ENCODE measurements at regions not wholly inside any gene's neighbourhood (a gene's known extent, or its start where the extent isn't known, plus 50 kb on each side); places are given as distances from the start of the nearest gene placed in this dataset.

- TF ChIP-seq REST (IDR thresholded peaks at IDR 0.05; ENCODE audit: insufficient replicate concordance, low read depth), result no peak
- TF ChIP-seq CTCF (IDR thresholded peaks at IDR 0.05; ENCODE audit: insufficient read depth, low read length), result no peak
- TF ChIP-seq POLR2AphosphoS5 (IDR thresholded peaks at IDR 0.05; ENCODE audit: low read depth), result no peak
- TF ChIP-seq SPI1 (IDR thresholded peaks at IDR 0.05; ENCODE audit: borderline replicate concordance, low read depth), result no peak
- no peak for TF ChIP-seq GABPA (IDR thresholded peaks at IDR 0.05; ENCODE audit: low read depth)
- DNase-seq (ENCODE audit: low read depth in 1 of 2, low spot score in 1 of 2), result no peak
- H3K4me3 ChIP-seq (replicated peaks; ENCODE audit: insufficient read depth, low read length), result no peak overlapping the region
- H3K27me3 ChIP-seq (ENCODE audit: insufficient read depth, poor library complexity, severe bottlenecking), result no peaks in the 10 kb centered on the region
- H3K27ac ChIP-seq (replicated peaks), result no peak overlapping the region
Observed at GRCh38 chr16:66240631-66241395, 125.7 kb upstream of the CDH5 start.

- Histone ChIP-seq H3K27me3 (ENCODE audit: insufficient read depth, poor library complexity, severe bottlenecking) (no peaks in the 10 kb centered on the region), H3K4me3 (replicated peaks; ENCODE audit: insufficient read depth, low read length) (no peak overlapping the region), H3K27ac (replicated peaks) (no peak overlapping the region)
- TF ChIP-seq CTCF (IDR thresholded peaks at IDR 0.05; ENCODE audit: insufficient read depth, low read length) (no peak), GABPA (IDR thresholded peaks at IDR 0.05; ENCODE audit: low read depth) (no peak), SPI1 (IDR thresholded peaks at IDR 0.05; ENCODE audit: borderline replicate concordance, low read depth) (no peak), POLR2AphosphoS5 (IDR thresholded peaks at IDR 0.05; ENCODE audit: low read depth) (no peak), REST (IDR thresholded peaks at IDR 0.05; ENCODE audit: insufficient replicate concordance, low read depth) (no peak)
- no peak for DNase-seq (ENCODE audit: low read depth in 1 of 2, low spot score in 1 of 2)
Observed at GRCh38 chr16:66240088-66240487, 126.4 kb upstream of the CDH5 start.

- no peak for DNase-seq (ENCODE audit: low read depth in 1 of 2, low spot score in 1 of 2)
- no peak overlapping the region for H3K27ac ChIP-seq (replicated peaks)
- no peak overlapping the region for H3K4me3 ChIP-seq (replicated peaks; ENCODE audit: insufficient read depth, low read length)
- TF ChIP-seq REST (IDR thresholded peaks at IDR 0.05; ENCODE audit: insufficient replicate concordance, low read depth), result no peak
- no peak for TF ChIP-seq CTCF (IDR thresholded peaks at IDR 0.05; ENCODE audit: insufficient read depth, low read length)
- no peak for TF ChIP-seq GABPA (IDR thresholded peaks at IDR 0.05; ENCODE audit: low read depth)
- TF ChIP-seq POLR2AphosphoS5 (IDR thresholded peaks at IDR 0.05; ENCODE audit: low read depth), result no peak
- TF ChIP-seq SPI1 (IDR thresholded peaks at IDR 0.05; ENCODE audit: borderline replicate concordance, low read depth), result no peak
- H3K27me3 ChIP-seq (ENCODE audit: insufficient read depth, poor library complexity, severe bottlenecking), result no peaks in the 10 kb centered on the region
Observed at GRCh38 chr16:66238696-66239095, 127.8 kb upstream of the CDH5 start.
